ENCODE measurements at regions not wholly inside any gene's neighbourhood (a gene's known extent, or its start where the extent isn't known, plus 50 kb on each side); places are given as distances from the start of the nearest gene placed in this dataset.
"Not testable (repeated sequence)": the region's sequence is repeated elsewhere in the genome, so short reads cannot be mapped to it uniquely, and the experiment has no call there.

DNA sequence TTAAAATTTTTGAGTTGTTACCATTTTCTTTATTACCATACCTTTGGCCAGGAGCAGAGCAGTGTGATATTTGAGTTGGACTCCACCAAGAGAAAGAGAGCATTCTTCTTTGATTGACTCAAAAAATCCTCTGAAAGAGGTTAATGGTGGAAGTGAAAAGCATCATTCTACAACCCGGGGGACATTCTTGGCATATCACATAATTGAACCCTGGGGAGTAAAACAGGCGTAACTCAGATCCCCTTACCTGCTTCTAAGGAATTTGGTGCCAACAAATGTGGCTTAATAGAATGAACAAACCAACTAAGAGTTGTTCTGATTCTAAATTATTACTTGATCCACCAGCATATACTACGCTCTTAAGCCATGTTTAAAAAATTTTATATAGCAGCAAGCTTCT lies 351.1 kb upstream of the DEPDC1 start:
- DNase-seq (ENCODE audit: low read depth in 2 of 2): no peak

DNA sequence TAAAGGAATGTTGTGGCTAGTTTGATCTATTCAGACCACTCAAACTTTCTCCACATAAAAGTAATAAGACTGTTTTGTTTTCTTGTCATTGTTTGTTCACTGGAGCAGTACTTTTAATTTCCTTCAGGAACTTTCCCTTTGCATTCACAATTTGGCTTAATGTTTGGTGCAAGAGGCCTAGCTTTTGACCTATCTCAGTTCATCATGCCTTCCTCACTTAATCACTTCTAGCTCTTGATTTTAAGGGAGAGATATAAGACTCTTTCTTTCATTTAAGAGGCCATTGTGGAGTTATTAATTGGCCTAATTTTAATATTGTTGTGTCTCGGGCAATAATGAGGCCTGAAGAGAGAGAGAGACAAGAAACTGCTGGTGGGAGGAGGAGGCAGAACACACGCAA lies 371.7 kb upstream of the DEPDC1 start:
- no peak for DNase-seq (ENCODE audit: low read depth in 2 of 2)

DNA sequence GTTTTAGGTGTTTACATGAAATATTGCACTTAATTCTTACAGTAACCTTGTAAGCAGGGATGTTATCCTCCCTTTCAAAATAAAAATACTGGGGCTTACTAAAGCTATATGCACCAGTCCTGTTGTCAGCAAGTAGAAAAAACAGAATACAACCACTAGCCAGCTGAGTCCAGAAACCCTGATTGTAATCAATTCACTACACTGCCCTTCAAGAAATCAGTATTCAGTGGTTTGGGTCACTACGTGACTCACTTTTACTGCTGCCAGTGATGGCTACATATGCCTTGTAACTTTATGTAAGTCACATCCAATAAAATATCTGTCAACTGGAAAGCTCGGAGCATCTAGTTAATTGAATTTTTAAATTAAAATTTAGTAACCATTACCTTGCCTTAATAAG lies 376.3 kb upstream of the DEPDC1 start:
- DNase-seq (ENCODE audit: low read depth in 2 of 2): no peak

DNA sequence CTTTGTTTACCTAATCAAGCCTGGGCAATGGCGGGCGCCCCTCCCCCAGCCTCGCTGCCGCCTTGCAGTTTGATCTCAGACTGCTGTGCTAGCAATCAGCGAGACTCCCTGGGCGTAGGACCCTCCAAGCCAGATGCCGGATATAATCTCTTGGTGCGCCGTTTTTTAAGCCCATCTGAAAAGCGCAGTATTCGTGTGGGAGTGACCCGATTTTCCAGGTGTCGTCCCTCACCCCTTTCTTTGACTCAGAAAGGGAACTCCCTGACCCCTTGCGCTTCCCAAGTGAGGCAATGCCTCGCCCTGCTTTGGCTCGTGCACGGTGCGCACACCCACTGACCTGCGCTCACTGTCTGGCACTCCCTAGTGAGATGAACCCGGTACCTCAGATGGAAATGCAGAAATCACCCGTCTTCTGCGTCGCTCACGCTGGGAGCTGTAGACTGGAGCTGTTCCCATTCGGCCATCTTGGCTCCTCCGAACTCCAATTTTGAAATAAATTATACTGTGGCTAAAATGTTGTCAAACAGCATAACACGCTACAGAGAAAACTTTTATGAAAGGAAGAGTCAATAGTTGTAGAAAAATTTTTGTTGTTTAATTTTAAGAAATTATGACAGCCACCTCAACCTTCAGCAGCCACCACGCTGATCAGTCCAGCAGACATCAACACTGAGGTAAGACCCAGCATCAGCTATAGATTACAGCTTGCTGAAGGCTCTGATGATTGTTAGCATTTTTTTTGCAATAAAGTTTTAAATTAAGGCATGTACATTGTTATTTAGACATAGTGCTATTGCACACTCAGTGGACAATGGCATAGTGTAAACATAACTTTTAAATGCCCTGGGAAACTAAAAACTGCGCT lies 384.7 kb upstream of the DEPDC1 start:
- not testable (repeated sequence) for DNase-seq (ENCODE audit: low read depth in 2 of 2)

DNA sequence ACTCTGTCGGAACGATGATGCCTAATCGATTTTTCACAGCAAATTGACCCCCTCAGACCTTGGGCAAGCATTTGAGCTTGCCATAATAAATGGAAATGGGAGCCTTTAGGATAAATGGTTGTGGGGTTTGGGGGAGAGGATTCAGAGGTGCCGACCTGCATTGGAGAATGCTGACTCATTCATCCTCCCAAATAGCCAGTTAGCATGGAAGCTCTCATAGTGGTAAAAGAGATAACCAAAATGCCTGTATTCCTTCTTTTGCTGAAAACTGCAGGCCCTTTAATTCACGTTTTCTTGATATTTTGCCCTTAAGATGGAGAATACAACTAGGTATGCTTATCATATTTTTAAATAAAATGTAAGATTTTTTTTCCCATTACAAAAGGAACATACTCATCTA lies 392.6 kb upstream of the DEPDC1 start:
- no peak for DNase-seq (ENCODE audit: low read depth in 2 of 2)

DNA sequence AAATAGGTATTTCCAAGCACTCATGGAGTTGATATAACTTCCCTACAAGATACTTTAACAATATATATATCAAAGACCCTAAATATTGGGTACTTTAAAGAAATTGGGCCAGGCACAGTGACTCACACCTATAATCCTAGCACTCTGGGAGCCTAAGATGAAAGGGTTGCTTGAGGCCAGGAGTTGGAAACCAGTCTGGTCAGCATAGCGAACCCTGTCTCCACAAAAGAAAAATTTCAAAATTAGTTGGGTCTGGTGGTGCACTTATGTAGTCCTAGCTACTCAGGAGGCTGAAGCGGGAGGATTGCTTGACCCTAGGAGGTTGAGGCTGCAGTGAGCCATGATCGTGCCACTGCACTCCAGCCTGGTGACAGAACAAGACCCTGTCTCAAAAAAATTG lies 393.9 kb upstream of the DEPDC1 start:
- no peak for DNase-seq (ENCODE audit: low read depth in 2 of 2)

DNA sequence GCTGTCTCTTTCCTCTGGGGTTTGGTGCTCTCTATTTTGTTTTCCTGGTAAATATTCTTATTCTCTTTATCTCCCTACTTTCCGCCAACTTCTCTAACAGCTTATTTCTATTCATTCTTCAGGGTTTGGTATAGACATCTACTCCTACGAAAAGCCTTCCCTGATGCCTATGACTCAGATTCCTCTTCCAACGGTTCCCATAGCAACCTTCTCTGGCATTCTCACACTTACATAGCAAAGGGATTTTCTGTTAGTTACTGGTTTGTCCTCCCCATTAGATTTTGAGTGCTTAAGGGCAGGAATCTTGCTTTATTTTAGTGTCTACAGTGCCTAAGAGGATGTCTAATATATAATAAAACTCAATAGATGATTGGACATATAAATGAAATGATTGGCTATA lies 407.6 kb upstream of the DEPDC1 start:
- no peak for DNase-seq (ENCODE audit: low read depth in 2 of 2)

DNA sequence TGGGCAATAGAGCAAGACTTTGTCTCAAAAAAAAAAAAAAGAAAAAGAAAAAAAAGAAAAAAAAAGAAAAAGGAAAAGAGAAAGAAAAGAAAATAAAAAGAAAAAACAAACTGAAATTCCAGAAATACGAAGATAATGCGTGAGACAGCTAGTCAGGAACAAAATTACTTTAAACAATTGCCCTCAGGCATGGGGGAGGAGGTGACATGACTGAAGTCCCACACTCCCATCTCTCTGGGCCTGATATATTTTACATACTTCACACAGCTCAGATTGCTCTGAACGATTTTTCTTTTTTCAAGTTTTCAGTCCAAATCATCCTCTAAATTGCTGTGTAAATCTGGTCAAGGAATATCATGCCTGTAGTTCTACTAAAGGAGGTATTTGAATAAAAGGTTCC lies 409.5 kb upstream of the DEPDC1 start:
- no peak for DNase-seq (ENCODE audit: low read depth in 2 of 2)

DNA sequence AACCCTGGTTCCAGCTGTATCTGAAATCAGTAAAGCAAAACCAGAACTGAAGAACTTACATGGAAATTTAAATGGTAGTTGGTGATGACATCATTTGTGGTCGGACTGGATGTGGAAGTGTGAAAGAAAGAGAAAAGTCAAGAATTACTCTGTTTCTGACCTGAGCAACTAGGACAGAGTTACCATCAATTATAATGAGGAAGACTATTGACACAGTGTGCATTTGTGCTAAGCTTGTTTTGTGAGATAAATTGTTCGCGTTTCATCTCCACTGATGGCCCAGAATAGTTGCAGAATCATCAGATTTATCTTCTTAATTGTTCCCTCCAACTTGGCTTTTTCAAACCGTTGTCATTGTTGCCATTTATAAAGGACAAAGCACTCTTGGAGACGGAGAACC lies 410.6 kb upstream of the DEPDC1 start:
- no peak for DNase-seq (ENCODE audit: low read depth in 2 of 2)

DNA sequence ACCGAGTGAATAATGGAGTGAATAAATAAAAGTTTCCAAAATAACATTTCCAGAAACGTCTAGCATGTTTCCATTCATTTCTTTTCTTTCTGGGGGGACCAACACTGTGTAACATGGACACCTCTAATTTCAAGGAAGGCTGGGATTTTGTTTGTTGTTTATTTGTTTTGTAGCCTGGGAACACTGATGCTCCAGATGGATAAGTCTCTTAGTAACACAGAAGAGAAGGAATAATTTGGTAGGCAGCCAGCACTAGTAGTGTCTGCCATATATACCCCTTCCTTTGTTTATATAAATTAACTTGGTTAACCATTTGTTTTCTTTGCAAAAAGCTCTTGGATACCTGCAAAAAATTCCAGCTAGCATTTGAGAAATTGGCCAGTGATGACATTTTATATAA lies 411.4 kb upstream of the DEPDC1 start:
- DNase-seq (ENCODE audit: low read depth in 2 of 2): no peak

DNA sequence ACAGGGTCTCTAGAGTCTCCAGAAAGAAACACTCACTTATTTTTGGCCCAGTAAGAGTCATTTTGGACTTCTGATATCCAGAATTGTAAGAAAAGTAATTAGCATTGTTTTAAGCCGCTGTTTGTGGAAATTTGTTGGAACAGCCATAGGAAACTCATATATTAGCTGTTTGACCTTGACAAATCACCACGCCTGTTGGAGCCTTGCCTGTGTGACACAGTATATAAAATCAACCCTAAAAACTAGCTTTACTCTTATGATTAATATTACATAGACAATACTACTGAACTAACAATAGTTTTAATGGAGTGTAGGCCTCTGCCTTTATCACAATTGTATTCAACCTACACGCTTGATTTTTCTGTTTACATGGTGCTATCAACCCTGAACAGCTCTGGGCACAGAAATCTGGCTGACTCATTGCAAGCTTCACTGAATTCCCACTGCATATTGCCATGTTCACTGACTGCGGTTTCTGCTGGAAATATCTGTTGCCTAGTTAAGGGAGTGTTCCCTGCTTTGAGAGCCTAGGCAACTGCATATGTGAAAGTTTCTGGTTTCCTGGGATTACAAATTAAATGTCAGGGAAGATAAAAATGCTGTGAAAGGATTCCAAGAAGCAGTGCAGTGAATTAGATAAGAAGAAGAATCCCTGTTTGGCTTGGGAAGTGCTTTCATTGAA lies 419.5 kb upstream of the DEPDC1 start:
- no peak for DNase-seq (ENCODE audit: low read depth in 2 of 2)

DNA sequence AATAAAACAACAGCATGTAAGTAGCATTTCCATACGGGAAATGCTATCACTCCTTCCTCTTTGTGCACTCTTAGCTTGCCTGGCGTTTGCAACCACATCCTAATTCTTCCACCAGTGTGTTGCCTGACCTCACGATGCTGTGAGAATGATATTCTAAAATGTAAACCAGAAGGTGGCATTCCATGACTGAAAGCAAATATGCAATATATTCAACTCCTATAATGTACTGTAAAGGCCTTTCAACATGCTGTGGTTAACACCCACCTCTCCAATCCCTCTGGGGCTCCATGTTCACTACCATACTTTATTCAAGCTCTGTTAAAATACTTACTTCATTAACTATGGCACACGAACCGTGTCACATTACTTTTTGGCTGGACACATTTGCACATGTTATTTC lies 420.6 kb upstream of the DEPDC1 start:
- DNase-seq (ENCODE audit: low read depth in 2 of 2): no peak

DNA sequence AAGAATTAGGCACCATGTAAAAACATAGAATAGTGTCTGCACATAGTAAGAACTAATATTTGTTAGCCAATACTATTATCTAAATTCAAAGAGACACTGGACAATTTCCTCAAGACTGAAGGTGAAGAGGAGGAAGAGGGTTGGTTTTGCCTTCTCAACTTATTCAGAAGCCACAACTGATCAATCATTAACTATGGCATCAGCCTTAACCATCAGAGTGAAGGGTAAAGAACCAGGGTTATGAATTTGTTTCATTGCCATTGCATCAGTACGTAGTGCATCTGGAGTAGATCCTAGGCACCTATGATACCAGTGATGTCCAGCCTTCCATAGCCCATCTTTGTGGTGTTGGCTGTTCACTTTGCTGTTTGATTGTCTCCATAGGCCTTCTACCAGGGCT lies 421.7 kb upstream of the DEPDC1 start:
- DNase-seq (ENCODE audit: low read depth in 2 of 2): no peak

DNA sequence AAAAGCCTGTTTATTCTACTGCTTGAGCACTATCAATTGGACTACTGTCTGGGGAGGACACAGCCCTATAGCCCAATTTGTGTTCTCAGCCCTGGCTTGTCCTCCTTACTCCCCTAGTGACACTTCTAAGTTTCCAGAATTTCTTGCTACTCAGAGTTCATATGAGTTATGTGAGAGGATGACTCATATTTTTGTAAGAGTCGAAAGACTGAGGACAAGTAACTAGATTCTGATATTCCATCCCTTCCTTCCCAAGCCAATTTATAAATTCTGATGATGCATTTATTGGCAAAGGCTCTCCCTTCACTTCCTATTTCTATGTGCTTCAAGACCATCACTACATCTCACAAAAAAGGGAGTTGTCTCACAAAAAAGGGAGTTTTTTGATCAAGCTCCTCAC lies 422.2 kb upstream of the DEPDC1 start:
- DNase-seq (ENCODE audit: low read depth in 2 of 2): no peak

DNA sequence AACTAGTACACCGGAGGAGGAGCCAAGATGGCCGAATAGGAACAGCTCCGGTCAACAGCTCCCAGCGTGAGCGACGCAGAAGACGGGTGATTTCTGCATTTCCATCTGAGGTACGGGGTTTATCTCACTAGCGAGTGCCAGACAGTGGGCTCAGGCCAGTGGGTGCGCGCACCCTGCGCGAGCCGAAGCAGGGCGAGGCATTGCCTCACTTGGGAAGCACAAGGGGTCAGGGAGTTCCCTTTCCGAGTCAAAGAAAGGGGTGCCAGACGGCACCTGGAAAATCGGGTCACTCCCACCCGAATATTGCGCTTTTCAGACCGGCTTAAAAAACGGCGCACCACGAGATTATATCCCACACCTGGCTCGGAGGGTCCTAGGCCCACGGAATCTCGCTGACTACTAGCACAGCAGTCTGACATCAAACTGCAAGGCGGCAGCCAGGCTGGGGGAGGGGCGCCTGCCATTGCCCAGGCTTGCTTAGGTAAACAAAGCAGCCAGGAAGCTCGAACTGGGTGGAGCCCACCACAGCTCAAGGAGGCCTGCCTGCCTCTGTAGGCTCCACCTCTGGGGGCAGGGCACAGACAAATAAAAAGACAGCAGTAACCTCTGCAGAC lies 426.7 kb upstream of the DEPDC1 start:
- DNase-seq (ENCODE audit: low read depth in 2 of 2): peak in 1 of 2 experiments; percentile 0

DNA sequence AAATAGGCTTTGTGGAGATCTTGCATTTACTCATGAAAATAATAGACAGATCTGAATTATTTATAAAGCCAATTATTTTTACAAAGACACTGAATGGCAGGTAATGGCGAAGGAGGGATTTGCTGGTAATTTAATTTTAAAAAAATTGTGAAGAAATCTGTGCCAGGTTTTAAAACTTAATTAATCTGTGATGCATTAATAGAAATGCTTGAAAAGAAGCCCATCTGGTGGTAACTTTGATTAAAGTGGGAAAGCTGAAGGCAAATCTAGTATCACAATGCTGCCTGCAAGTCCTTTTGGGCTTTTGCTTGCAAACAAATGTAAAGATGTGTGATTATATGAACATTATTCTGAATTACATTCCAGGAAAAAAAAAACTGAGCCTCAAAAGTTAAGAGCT lies 433.2 kb upstream of the DEPDC1 start:
- DNase-seq (ENCODE audit: low read depth in 2 of 2): no peak

DNA sequence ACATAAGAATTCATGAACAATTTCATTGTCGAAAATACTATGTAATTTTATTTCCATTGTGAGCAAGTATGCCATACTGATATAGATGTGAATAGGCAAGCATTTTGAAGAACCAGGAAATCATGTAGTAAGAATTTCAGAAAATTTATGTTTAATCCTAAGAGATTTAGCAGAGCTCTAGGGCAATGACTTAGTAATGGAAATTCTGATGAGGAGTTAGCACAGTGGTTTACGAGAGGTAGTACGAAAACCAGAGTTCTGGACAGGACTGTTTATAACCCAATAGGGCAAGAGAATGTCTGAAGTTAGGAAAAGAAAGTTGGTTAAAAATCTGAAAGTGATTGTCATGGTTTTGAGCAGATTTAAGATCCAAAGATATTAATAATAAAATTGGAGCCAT lies 439.6 kb upstream of the DEPDC1 start:
- DNase-seq (ENCODE audit: low read depth in 2 of 2): no peak

DNA sequence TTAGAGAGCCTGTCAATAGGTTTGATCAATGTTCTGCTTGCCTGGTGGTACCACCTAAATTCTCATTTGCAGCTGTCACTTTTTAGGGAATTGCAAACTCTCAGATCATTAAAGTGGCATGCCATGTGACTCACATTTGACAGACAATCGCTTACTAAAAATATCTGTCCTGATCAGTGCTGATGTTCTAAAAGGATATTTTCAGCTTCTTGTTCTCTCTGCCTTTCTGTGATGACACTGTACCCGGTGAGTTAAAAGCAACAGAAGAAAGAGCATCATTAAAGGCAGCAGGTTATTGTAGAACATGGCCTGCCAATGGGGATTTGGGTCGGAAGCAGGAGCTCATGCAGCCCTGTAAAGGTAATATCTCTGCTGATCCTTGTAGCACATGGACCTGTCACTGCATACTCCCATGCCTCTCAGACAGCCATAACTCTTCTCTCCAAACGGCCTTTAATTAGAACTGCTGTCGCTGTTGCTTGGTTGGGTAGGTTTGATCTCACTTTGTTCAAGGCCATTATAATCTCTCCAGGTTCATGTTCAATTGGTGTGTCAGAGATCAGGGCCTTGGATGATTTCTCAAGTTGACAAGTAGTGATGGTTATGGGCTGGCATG lies 441.3 kb upstream of the DEPDC1 start:
- no peak for DNase-seq (ENCODE audit: low read depth in 2 of 2)

DNA sequence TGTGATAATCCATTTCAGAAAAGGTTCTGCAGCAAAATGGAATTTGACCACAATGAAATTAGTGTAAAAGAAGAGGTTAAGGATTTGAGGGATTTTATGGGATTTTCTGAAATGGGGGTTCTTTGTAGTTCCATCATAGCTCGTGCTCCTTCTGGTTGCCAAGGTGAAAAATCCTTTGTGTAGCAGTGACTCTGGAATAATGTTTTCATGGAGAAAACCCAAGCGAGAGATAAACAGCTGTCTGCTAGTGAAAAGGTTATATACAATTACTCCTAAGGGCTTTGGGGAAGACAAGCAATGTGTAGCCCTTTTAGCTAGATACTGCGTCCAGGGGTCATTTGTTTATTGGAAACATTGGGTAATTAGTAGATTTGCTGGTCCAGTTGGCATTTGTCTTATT lies 453.2 kb upstream of the DEPDC1 start:
- DNase-seq (ENCODE audit: low read depth in 2 of 2): no peak

DNA sequence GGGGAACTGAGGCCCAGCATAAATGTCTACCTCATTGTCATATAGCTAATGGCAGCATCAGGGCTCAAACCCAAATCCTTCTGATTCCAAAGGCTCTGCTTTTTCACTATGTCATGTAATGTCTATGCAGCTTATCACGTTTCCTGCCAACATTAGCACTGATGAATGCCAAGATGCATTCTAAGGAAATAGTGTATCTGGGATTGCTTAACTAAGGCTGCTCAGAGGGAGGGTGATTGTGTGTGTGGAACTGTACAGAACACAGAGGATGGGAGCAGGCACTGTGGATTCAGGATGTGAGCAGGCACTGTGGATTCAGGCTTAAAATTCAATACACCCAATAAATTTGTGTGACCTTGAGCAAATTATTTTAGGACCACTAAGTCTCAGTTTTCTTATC lies 456.4 kb upstream of the DEPDC1 start:
- no peak for DNase-seq (ENCODE audit: low read depth in 2 of 2)

DNA sequence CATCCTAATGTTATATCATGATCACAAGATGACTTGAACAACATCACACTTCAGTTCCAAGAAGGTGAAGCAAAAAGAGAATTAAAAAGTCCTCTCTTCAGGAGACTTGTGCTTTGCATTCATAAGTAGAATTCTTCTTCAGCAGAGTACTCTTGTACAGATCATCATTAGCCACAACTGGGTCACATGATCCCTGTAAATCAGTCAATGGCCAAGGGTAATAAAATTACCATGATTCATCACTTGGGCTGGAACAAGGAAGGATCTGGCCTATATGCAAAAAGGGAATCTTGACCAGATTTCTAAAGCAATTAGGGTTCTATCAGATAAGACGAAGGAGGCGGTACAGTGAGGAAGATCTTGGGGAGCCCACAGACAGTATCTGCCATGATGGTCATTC lies 458.0 kb upstream of the DEPDC1 start:
- DNase-seq (ENCODE audit: low read depth in 2 of 2): no peak

DNA sequence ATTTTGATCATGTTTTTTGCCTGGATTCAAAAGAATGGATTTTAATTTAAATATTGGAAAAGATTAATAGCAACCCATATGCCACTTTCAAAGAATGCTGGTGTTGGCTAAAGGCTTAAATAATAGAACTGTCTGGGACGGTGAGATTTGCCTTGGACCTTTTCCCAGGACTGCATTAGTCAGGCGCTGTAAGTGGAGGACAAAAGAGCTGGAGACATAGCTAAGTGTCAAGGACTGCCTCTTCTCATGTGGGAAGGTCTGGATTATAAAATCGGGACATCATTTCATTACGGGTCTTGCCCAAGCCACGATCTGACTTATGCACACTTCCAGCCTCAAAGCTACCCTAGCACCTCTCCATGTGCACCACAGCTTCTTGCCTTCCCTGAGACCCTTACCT lies 458.5 kb upstream of the DEPDC1 start:
- no peak for DNase-seq (ENCODE audit: low read depth in 2 of 2)

DNA sequence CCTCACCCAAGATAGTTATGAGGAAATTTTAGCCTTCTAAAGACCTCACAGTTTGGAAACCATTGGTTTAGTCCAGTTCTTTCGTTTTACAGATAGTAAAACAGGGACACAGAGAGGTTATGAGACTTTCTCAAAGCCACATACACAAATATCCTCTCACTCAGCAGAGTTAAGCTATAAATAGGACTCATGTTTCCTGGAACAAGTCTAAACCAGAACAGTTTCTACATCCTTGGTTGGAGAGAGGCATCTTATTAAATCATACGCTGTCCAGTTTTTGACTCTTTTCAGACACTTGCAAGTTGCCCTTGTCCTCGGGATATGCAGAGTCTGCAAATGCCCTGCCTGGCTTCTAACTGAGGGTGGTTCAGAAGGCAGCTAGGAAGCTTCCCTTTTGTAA lies 462.1 kb upstream of the DEPDC1 start:
- DNase-seq (ENCODE audit: low read depth in 2 of 2): no peak
